ENCODE measurements at regions not wholly inside any gene's neighbourhood (a gene's known extent, or its start where the extent isn't known, plus 50 kb on each side); places are given as distances from the start of the nearest gene placed in this dataset.

GRCh38 chr2:10209406-10209935, 86.9 kb downstream of the RRM2 start:
- intact Hi-C loops (cut with DNase I): no loop called here
- TF ChIP-seq CTCF (IDR thresholded peaks at IDR 0.05) (no peak), POLR2A (IDR thresholded peaks at IDR 0.05) (no peak)
- Histone ChIP-seq H3K4me1 (peaks cover 0 to 9% (median 3%) of the 10 kb centered on the region in 3 donors), H3K27me3 (no peaks in the 10 kb centered on the region), H3K4me3 (no peak overlapping the region), H3K27ac (no peak overlapping the region), H3K9me3 (no peaks in the 10 kb centered on the region), H3K36me3 (no peaks in the 10 kb centered on the region)
- DNase-seq: no peak
- 93 to 96% methylated on average over 10 to 13 of the region's 15 CpGs for WGBS, 2 donors

DNA sequence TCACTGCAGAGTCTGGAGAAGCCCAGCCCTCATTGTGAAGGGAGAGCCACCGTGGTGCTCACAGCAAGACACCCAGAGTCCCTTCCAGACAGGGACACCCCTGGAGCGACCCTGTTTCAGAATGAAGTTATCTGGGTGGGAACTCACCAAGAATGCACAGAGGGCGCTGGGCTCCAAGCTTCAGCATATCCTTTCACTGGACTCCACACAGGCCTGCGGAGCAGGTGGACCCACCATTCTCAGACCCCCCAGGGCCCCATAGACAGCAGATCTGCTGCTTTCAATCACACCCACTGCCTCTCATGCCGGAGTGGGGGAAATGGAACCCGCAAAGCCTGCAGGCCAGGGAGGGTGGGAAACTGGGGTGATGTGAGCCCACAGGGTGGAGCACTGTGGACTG, 87.8 kb downstream of the RRM2 start:
- Histone ChIP-seq H3K36me3 (no peaks in the 10 kb centered on the region), H3K27me3 (no peaks in the 10 kb centered on the region), H3K4me1 (peaks cover 0 to 9% (median 3%) of the 10 kb centered on the region in 3 donors), H3K27ac (no peak overlapping the region), H3K9me3 (no peaks in the 10 kb centered on the region), H3K4me3 (no peak overlapping the region)
- intact Hi-C loops (cut with DNase I): no loop called here
- TF ChIP-seq CTCF (IDR thresholded peaks at IDR 0.05) (no peak), POLR2A (IDR thresholded peaks at IDR 0.05) (no peak)
- DNase-seq: no peak
- 100% methylated on average over 2 of the region's 6 CpGs; no CpG with 5 or more reads in 1 of the 2 donors for WGBS, 2 donors

- DNase-seq: no peak
- TF ChIP-seq CTCF (IDR thresholded peaks at IDR 0.05) (no peak), POLR2A (IDR thresholded peaks at IDR 0.05) (no peak)
- H3K27ac ChIP-seq: no peak overlapping the region
- no peaks in the 10 kb centered on the region for H3K27me3 ChIP-seq
- intact Hi-C loops (cut with DNase I): no loop called here
- no peaks in the 10 kb centered on the region for H3K9me3 ChIP-seq
- H3K36me3 ChIP-seq: no peaks in the 10 kb centered on the region
- peaks cover 0 to 9% (median 3%) of the 10 kb centered on the region in 3 donors for H3K4me1 ChIP-seq
- 80 to 86% methylated on average over 2 to 6 of the region's 6 CpGs for WGBS, 2 donors
- H3K4me3 ChIP-seq: no peak overlapping the region
Measured at GRCh38 chr2:10211844-10212422, 89.4 kb downstream of the RRM2 start.

- Histone ChIP-seq H3K36me3 (no peaks in the 10 kb centered on the region), H3K27me3 (peaks cover 0 to 4% (median 0%) of the 10 kb centered on the region in 4 donors), H3K9me3 (no peaks in the 10 kb centered on the region), H3K4me3 (no peak overlapping the region), H3K4me1 (peaks cover 0 to 9% (median 3%) of the 10 kb centered on the region in 3 donors), H3K27ac (no peak overlapping the region)
- DNase-seq: no peak
- TF ChIP-seq POLR2A (IDR thresholded peaks at IDR 0.05): no peak
- no peak for TF ChIP-seq CTCF (IDR thresholded peaks at IDR 0.05)
- 79 to 87% methylated on average over 4 of the region's 4 CpGs for WGBS, 2 donors
- intact Hi-C loops (cut with DNase I): no loop called here
Measured at GRCh38 chr2:10212827-10213226, 89.9 kb upstream of the HPCAL1 start.

DNA sequence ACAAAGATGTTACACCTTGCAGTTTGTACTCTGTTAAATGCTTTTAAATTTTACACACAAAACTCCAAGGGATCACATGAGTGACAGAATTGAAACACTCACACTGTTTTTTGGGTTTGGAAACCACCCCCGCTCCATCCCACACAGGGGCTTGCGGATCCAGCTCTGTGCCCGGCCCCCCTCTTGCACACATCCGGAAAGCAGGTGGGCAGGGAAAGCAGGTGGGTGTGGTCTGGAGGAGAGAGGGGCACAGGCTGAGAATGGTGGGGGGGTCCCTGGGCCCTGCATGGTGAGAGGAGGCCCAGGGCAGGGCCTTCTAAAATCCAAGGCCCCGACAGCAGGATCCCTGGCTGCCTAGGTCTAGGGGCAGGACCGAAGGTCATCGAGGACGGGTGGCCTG, 88.5 kb upstream of the HPCAL1 start:
- TF ChIP-seq CTCF (IDR thresholded peaks at IDR 0.05): no peak
- no peak for TF ChIP-seq POLR2A (IDR thresholded peaks at IDR 0.05)
- Histone ChIP-seq H3K4me3 (no peak overlapping the region), H3K27me3 (peaks cover 0 to 4% (median 0%) of the 10 kb centered on the region in 4 donors), H3K4me1 (peaks cover 0 to 2% (median 0%) of the 10 kb centered on the region in 3 donors), H3K27ac (no peak overlapping the region), H3K9me3 (no peaks in the 10 kb centered on the region), H3K36me3 (no peaks in the 10 kb centered on the region)
- DNase-seq: no peak
- 60 to 89% methylated on average over 1 to 5 of the region's 8 CpGs for WGBS, 2 donors
- intact Hi-C loops (cut with DNase I): no loop called here
